ENCODE measurements at regions not wholly inside any gene's neighbourhood (a gene's known extent, or its start where the extent isn't known, plus 50 kb on each side); places are given as distances from the start of the nearest gene placed in this dataset.
A peak's percentile ranks its signal among the peaks of the same experiment; 100 is the strongest.

GRCh38 chr1:73801912-73802429 lies 396.0 kb downstream of the LRRIQ3 start:
- no peak for TF ChIP-seq CTCF (IDR thresholded peaks at IDR 0.05; ENCODE audit: poor library complexity, severe bottlenecking)
- peak; percentile 71 for TF ChIP-seq POLR2AphosphoS5 (IDR thresholded peaks at IDR 0.05)
- no peak for TF ChIP-seq MXI1 (conservative IDR thresholded peaks at IDR 0.05; ENCODE audit: poor library complexity, severe bottlenecking)
- TF ChIP-seq EZH2 (IDR thresholded peaks at IDR 0.05; ENCODE audit: borderline replicate concordance, insufficient read depth, low read length, poor library complexity, severe bottlenecking) = no peak
- TF ChIP-seq RAD21 (conservative IDR thresholded peaks at IDR 0.05) = no peak
- peak; percentile 85 for TF ChIP-seq EP300 (conservative IDR thresholded peaks at IDR 0.05; ENCODE audit: poor library complexity, severe bottlenecking)
